ENCODE measurements at regions not wholly inside any gene's neighbourhood (a gene's known extent, or its start where the extent isn't known, plus 50 kb on each side); places are given as distances from the start of the nearest gene placed in this dataset.

DNA sequence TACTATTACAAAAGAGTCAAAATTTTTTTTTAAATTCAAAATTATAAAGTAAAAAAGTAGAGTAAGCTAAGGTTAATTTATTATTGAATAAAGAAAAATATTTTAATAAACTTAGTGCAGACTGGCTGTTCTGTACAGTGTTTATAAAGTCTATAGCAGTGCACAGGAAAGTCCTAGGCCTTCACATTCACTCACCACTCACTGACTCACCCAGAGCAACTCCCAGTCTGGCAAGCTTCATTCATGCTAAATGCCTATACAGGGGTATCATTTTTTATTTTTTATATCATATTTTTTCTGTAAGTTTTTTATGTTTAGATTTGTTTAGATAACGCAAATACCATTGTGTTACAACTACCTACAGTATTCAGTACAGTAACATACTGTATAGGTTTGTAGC lies 700.7 kb upstream of the GRAMD2B start:
- no peak for DNase-seq (ENCODE audit: low read depth, low spot score)
- Histone ChIP-seq H3K9me3 (ENCODE audit: control insufficient read depth, insufficient read depth, low read length) (no peaks in the 10 kb centered on the region), H3K36me3 (ENCODE audit: control insufficient read depth, insufficient read depth, low read length) (no peaks in the 10 kb centered on the region), H3K27me3 (ENCODE audit: control insufficient read depth, insufficient read depth, low read length) (no peaks in the 10 kb centered on the region), H3K27ac (ENCODE audit: low read length) (no peak overlapping the region), H3K4me1 (ENCODE audit: control insufficient read depth, insufficient read depth, low read length) (peaks cover 2% of the 10 kb centered on the region; the same call in 1 of the 2 replicates), H3K4me3 (ENCODE audit: low read length) (no peak overlapping the region)
- no CpG with 5 or more reads among the region's 1 CpG for WGBS (ENCODE audit: insufficient coverage, insufficient read length)

DNA sequence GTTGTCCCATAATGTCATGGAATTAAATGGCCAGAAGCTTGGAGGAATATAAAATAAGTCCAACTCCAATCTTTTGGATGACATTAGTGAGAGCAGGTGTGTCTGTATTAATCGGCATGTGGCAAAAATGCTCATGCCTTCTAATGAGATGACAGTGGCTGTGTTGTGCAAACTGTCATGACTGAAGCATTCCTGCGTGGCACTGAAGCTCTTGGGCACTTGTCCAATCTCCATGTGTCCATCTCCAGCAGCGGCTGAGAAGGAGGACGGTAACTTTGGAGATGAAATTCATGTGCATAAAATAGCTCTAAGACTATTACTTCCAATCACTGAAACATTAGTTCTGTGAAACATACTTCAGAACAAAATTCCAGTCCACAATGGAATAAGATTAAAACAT lies 697.5 kb upstream of the GRAMD2B start:
- Histone ChIP-seq H3K9me3 (ENCODE audit: control insufficient read depth, insufficient read depth, low read length) (no peaks in the 10 kb centered on the region), H3K27ac (ENCODE audit: low read length) (no peak overlapping the region), H3K27me3 (ENCODE audit: control insufficient read depth, insufficient read depth, low read length) (no peaks in the 10 kb centered on the region), H3K4me1 (ENCODE audit: control insufficient read depth, insufficient read depth, low read length) (no peaks in the 10 kb centered on the region), H3K4me3 (ENCODE audit: low read length) (no peak overlapping the region), H3K36me3 (ENCODE audit: control insufficient read depth, insufficient read depth, low read length) (no peaks in the 10 kb centered on the region)
- DNase-seq (ENCODE audit: low read depth, low spot score): no peak
- WGBS (ENCODE audit: insufficient coverage, insufficient read length): no CpG with 5 or more reads among the region's 4 CpGs

DNA sequence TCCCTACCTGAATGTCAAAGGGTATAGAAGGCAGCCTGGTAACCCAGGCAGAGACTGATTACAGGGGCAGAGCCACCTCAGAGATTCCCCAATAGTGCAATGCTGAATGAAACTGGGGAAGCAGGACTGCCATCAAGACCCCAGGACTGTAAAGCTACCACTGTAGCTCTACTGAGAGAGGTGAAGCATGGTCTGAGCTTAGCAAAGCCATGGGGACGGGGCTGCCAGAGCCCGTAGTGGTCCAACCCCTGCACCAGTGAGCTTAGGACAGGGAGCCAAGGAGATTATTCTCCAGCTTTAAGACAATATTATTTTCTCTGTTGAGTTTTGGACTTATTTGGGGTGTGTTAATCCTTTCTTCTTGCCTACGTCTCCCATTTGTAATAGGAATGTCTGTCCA lies 679.3 kb upstream of the GRAMD2B start:
- no peaks in the 10 kb centered on the region for H3K27me3 ChIP-seq (ENCODE audit: control insufficient read depth, insufficient read depth, low read length)
- no peak for DNase-seq (ENCODE audit: low read depth, low spot score)
- no peaks in the 10 kb centered on the region for H3K9me3 ChIP-seq (ENCODE audit: control insufficient read depth, insufficient read depth, low read length)
- no peak overlapping the region for H3K4me3 ChIP-seq (ENCODE audit: low read length)
- no peaks in the 10 kb centered on the region for H3K36me3 ChIP-seq (ENCODE audit: control insufficient read depth, insufficient read depth, low read length)
- WGBS (ENCODE audit: insufficient coverage, insufficient read length): no CpG with 5 or more reads among the region's 3 CpGs
- no peaks in the 10 kb centered on the region for H3K4me1 ChIP-seq (ENCODE audit: control insufficient read depth, insufficient read depth, low read length)
- H3K27ac ChIP-seq (ENCODE audit: low read length): no peak overlapping the region

DNA sequence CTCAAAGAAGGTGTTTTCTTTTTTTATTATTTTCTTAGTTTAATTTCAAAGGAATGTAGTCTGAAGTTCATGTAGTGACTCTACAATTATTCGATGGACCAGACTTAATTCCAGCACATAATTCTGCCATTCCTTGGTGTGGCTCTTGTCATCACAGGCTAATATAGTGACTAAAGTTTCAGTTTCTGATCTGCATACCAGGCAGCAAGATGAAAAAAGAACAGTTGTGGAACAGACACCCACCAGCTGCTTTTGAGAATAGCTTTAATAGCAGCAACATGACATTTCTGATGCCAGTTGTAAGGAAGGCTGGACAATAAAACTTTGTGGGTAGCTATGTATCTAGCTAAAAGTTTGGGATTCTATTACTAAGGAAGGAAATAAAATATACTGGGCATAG lies 676.3 kb upstream of the GRAMD2B start:
- no peak overlapping the region for H3K4me3 ChIP-seq (ENCODE audit: low read length)
- no CpG with 5 or more reads among the region's 1 CpG for whole genome bisulfite sequencing (ENCODE audit: insufficient coverage, insufficient read length)

DNA sequence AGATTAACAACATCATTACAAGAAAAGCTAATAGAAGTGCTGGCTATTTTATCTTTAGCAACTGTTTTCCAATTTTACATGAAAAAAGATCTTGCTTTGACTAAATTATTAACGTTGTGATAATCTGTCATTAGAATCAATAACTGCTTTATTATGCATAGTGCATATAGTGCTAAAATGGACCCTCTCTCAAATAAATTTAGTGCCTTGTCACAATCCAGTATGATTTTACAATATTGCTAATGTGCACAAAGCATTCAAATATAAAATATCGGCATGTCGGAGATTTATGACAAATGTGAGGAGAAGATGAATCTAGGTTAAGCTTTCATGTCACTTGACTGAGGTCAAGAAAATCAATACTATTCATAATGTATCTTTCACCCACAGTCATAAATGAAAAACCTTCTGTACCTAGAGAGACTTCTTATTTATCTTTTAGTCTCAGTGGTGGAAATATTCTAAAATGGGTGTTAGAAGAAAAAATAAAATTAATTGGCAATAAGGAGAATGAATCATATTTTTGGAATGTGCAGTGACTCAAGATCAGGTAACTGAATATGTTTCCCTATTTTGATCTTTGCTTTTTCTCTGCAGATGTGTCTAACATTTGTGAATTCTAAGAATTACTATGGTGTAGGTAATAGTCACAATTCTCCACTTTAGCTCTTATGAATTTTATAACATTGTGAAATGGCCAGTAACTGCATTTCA lies 672.9 kb upstream of the GRAMD2B start:
- DNase-seq (ENCODE audit: low read depth, low spot score): no peak
- no CpG with 5 or more reads among the region's 3 CpGs for WGBS (ENCODE audit: insufficient coverage, insufficient read length)
- Histone ChIP-seq H3K36me3 (ENCODE audit: control insufficient read depth, insufficient read depth, low read length) (no peaks in the 10 kb centered on the region), H3K4me3 (ENCODE audit: low read length) (no peak overlapping the region), H3K27me3 (ENCODE audit: control insufficient read depth, insufficient read depth, low read length) (no peaks in the 10 kb centered on the region), H3K9me3 (ENCODE audit: control insufficient read depth, insufficient read depth, low read length) (no peaks in the 10 kb centered on the region), H3K27ac (ENCODE audit: low read length) (no peak overlapping the region), H3K4me1 (ENCODE audit: control insufficient read depth, insufficient read depth, low read length) (no peaks in the 10 kb centered on the region)

More for the DNA sequence above, 676.3 kb upstream of the GRAMD2B start:
- no peak for DNase-seq (ENCODE audit: low read depth, low spot score)
- Histone ChIP-seq H3K27ac (ENCODE audit: low read length) (no peak overlapping the region), H3K36me3 (ENCODE audit: control insufficient read depth, insufficient read depth, low read length) (no peaks in the 10 kb centered on the region), H3K4me1 (ENCODE audit: control insufficient read depth, insufficient read depth, low read length) (no peaks in the 10 kb centered on the region), H3K9me3 (ENCODE audit: control insufficient read depth, insufficient read depth, low read length) (no peaks in the 10 kb centered on the region), H3K27me3 (ENCODE audit: control insufficient read depth, insufficient read depth, low read length) (no peaks in the 10 kb centered on the region)

DNA sequence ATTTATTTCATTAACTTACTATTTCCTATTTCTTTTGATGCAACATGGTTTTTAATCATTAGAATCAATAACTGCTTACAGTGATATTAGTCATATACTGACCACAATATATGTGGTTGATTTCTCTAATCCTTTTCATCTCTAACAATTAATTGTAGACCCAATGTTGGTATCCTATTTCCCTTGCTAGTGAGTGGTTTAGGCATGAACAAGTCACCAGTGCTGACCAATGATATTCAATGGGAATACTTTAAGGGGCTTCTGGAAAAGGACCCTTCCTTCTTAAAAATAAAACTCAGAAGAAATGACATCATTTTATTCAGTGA lies 672.4 kb upstream of the GRAMD2B start:
- Histone ChIP-seq H3K27me3 (ENCODE audit: control insufficient read depth, insufficient read depth, low read length) (no peaks in the 10 kb centered on the region), H3K36me3 (ENCODE audit: control insufficient read depth, insufficient read depth, low read length) (no peaks in the 10 kb centered on the region), H3K4me1 (ENCODE audit: control insufficient read depth, insufficient read depth, low read length) (no peaks in the 10 kb centered on the region), H3K4me3 (ENCODE audit: low read length) (no peak overlapping the region), H3K27ac (ENCODE audit: low read length) (no peak overlapping the region), H3K9me3 (ENCODE audit: control insufficient read depth, insufficient read depth, low read length) (no peaks in the 10 kb centered on the region)
- DNase-seq (ENCODE audit: low read depth, low spot score): no peak

DNA sequence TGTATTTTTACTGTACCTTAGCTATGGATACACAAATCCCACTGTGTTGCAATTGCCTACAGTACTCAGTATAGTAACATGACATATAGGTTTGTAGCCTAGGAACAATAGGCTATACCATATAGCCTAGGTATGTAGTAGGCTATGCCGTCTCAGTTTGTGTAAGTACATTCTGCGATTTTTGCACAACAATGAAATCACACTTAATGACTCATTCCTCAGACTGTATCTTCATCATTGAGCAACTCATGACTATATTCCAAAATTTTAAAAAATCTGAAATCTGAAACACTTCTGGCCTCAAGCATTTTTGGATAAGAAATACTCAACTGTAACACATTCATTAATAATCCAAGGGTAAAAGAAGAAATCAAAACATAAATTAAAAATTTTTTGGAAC lies 666.8 kb upstream of the GRAMD2B start:
- Histone ChIP-seq H3K4me1 (ENCODE audit: control insufficient read depth, insufficient read depth, low read length) (peaks cover 1% of the 10 kb centered on the region; the same call in 1 of the 2 replicates), H3K27ac (ENCODE audit: low read length) (no peak overlapping the region), H3K36me3 (ENCODE audit: control insufficient read depth, insufficient read depth, low read length) (no peaks in the 10 kb centered on the region), H3K9me3 (ENCODE audit: control insufficient read depth, insufficient read depth, low read length) (no peaks in the 10 kb centered on the region), H3K27me3 (ENCODE audit: control insufficient read depth, insufficient read depth, low read length) (no peaks in the 10 kb centered on the region), H3K4me3 (ENCODE audit: low read length) (no peak overlapping the region)
- DNase-seq (ENCODE audit: low read depth, low spot score): no peak
- no CpG with 5 or more reads among the region's 2 CpGs for WGBS (ENCODE audit: insufficient coverage, insufficient read length)

DNA sequence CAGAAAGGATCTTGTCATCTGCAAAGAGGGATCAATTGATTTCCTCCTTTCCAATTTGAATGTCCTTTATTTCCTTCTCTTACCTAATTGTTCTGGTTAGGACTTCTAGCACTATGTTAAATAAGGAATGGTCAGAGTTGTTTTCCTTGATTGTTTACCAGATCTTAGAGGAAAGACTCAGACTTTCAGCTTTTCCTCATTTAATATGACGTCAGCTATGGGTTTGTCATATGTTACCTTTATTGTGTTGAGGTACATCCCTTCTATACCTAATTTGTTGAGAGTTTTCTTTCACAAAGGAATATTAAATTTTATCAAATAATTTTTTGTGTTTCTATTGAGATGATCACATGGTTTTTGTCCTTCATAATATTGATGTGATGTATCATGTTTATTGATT lies 656.5 kb upstream of the GRAMD2B start:
- no peaks in the 10 kb centered on the region for H3K4me1 ChIP-seq (ENCODE audit: control insufficient read depth, insufficient read depth, low read length)
- no peak for DNase-seq (ENCODE audit: low read depth, low spot score)
- H3K9me3 ChIP-seq (ENCODE audit: control insufficient read depth, insufficient read depth, low read length): no peaks in the 10 kb centered on the region
- no peaks in the 10 kb centered on the region; the same call in 1 of the 2 replicates for H3K27me3 ChIP-seq (ENCODE audit: control insufficient read depth, insufficient read depth, low read length)
- no peaks in the 10 kb centered on the region; the same call in 1 of the 2 replicates for H3K36me3 ChIP-seq (ENCODE audit: control insufficient read depth, insufficient read depth, low read length)
- no CpG with 5 or more reads among the region's 1 CpG for WGBS (ENCODE audit: insufficient coverage, insufficient read length)
- no peak overlapping the region for H3K4me3 ChIP-seq (ENCODE audit: low read length)
- no peak overlapping the region for H3K27ac ChIP-seq (ENCODE audit: low read length)

DNA sequence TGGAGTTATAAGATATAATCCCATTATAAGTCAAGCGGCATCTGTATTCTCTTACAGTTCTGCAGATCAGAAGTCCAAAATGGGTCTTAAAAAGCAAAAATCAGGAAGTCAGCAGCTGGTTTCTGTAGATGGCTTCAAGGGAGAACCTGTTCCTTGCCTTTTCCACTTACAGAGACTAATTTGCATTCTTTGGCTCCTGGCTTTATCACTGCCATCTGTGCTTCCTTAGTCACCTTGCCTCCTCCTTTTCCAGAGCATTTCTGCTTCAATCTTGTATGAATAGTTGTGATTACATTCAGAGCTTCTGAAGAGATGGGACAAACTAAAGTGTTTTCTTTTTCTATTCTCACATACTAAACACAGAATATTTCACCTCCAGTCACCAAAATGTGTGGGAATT lies 647.3 kb upstream of the GRAMD2B start:
- Histone ChIP-seq H3K27ac (ENCODE audit: low read length) (no peak overlapping the region), H3K27me3 (ENCODE audit: control insufficient read depth, insufficient read depth, low read length) (no peaks in the 10 kb centered on the region), H3K9me3 (ENCODE audit: control insufficient read depth, insufficient read depth, low read length) (no peaks in the 10 kb centered on the region), H3K4me1 (ENCODE audit: control insufficient read depth, insufficient read depth, low read length) (no peaks in the 10 kb centered on the region), H3K36me3 (ENCODE audit: control insufficient read depth, insufficient read depth, low read length) (no peaks in the 10 kb centered on the region), H3K4me3 (ENCODE audit: low read length) (no peak overlapping the region)
- DNase-seq (ENCODE audit: low read depth, low spot score): no peak
- WGBS (ENCODE audit: insufficient coverage, insufficient read length): no CpG with 5 or more reads among the region's 1 CpG

DNA sequence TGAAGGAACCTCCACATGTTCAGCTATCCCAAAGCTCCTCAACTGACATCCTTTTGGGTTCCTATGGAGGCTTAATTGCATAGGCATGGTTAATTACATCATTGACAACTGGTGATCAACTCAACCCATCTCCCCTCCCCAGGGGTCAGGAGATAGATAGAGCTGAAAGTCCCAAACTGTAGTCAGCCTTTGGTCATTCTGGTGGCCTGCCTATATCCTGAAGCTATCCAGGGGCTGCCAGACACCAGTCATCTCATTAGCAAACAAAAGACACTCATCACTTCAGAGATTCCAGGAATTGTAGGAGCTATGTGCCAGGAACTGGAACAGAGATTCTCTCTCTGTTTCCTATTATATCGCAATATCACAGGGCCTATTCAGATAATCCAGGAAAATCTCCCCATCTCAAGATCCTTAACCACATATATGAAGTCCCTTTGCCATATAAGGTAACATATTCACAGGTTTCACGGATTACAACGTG lies 646.5 kb upstream of the GRAMD2B start:
- Histone ChIP-seq H3K4me1 (ENCODE audit: control insufficient read depth, insufficient read depth, low read length) (no peaks in the 10 kb centered on the region), H3K36me3 (ENCODE audit: control insufficient read depth, insufficient read depth, low read length) (no peaks in the 10 kb centered on the region), H3K4me3 (ENCODE audit: low read length) (no peak overlapping the region), H3K27ac (ENCODE audit: low read length) (no peak overlapping the region), H3K9me3 (ENCODE audit: control insufficient read depth, insufficient read depth, low read length) (no peaks in the 10 kb centered on the region), H3K27me3 (ENCODE audit: control insufficient read depth, insufficient read depth, low read length) (no peaks in the 10 kb centered on the region)
- DNase-seq (ENCODE audit: low read depth, low spot score): no peak
- no CpG with 5 or more reads among the region's 3 CpGs for WGBS (ENCODE audit: insufficient coverage, insufficient read length)

DNA sequence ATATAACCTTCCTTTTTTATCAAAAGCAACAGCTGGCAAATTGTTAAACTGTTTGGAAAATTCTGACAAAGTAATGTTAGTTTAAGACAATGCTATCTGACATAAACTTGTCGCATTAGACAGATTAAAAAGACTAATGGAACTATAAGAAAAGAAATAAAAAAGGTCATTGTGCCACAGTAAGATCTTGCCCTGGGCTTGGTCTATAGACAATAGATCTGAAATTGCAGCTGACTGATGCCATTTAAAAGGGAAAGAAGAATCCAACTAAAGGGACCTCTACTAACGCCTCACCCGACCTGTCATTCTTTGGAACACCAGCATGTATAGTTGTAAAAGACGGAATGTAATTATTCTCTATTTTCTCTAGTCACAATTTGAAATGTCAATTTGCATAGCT lies 644.4 kb upstream of the GRAMD2B start:
- H3K27me3 ChIP-seq (ENCODE audit: control insufficient read depth, insufficient read depth, low read length): no peaks in the 10 kb centered on the region
- no peaks in the 10 kb centered on the region for H3K9me3 ChIP-seq (ENCODE audit: control insufficient read depth, insufficient read depth, low read length)
- WGBS (ENCODE audit: insufficient coverage, insufficient read length): no CpG with 5 or more reads among the region's 4 CpGs
- H3K4me3 ChIP-seq (ENCODE audit: low read length): no peak overlapping the region
- no peaks in the 10 kb centered on the region for H3K4me1 ChIP-seq (ENCODE audit: control insufficient read depth, insufficient read depth, low read length)
- no peak overlapping the region for H3K27ac ChIP-seq (ENCODE audit: low read length)
- no peaks in the 10 kb centered on the region for H3K36me3 ChIP-seq (ENCODE audit: control insufficient read depth, insufficient read depth, low read length)
- DNase-seq (ENCODE audit: low read depth, low spot score): no peak
